Thyroid gland (tissue), 4 donors: ENCODE measurements at regions not wholly inside any gene's neighbourhood (a gene's known extent, or its start where the extent isn't known, plus 50 kb on each side); places are given as distances from the start of the nearest gene placed in this dataset.

ENCODE experiments used
- POLR2A ChIP-seq, 2 donors: fragments of 450-650 bp; IDR thresholded peaks; one replicate each; pipeline ENCODE4 v1.6.1; 2017; ENCODE audit warnings: antibody characterized with exemption in 2 of 2, mild to moderate bottlenecking in 2 of 2, moderate library complexity in 1 of 2
- TF ChIP-seq, protein P1 (sequence below), 6 experiments: fragments of 200-600 bp in 3 of 6; fragments of 450-650 bp in 3 of 6; sonication (generic) in 3 of 6; IDR thresholded peaks; one replicate each; pipeline ENCODE4 v1.5.1; 2016 to 2019; ENCODE audit warnings: antibody characterized with exemption in 6 of 6, mild to moderate bottlenecking in 2 of 6, inconsistent platforms in 1 of 6, moderate library complexity in 1 of 6

DNA sequence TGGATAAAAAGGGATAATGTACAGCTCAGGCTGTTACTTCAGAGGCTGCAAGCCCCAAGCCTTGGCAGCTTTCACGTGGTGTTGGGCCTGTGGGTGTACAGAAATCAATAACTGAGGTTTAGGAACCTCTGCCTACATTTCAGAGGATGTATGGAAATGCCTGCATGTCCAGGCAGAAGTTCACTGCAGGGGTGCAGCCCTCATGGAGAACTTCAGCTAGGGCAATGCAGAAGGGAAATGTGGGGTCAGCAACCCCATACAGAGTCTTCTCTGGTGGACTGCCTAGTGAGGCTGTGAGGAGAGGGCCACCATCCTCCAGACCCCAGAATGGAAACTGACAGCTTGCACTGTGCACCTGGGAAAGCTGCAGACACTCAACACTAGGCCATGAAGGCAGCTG is 1350.3 kb downstream of the ROBO2 start:
- TF ChIP-seq, protein P1, sequence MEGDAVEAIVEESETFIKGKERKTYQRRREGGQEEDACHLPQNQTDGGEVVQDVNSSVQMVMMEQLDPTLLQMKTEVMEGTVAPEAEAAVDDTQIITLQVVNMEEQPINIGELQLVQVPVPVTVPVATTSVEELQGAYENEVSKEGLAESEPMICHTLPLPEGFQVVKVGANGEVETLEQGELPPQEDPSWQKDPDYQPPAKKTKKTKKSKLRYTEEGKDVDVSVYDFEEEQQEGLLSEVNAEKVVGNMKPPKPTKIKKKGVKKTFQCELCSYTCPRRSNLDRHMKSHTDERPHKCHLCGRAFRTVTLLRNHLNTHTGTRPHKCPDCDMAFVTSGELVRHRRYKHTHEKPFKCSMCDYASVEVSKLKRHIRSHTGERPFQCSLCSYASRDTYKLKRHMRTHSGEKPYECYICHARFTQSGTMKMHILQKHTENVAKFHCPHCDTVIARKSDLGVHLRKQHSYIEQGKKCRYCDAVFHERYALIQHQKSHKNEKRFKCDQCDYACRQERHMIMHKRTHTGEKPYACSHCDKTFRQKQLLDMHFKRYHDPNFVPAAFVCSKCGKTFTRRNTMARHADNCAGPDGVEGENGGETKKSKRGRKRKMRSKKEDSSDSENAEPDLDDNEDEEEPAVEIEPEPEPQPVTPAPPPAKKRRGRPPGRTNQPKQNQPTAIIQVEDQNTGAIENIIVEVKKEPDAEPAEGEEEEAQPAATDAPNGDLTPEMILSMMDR (IDR thresholded peaks at IDR 0.05): no peak
- no peak for TF ChIP-seq POLR2A (IDR thresholded peaks at IDR 0.05)
